K562 (cell line): ENCODE measurements at regions not wholly inside any gene's neighbourhood (a gene's known extent, or its start where the extent isn't known, plus 50 kb on each side); places are given as distances from the start of the nearest gene placed in this dataset.
A peak's percentile ranks its signal among the peaks of the same experiment; 100 is the strongest.

ENCODE experiments used
- ATAC-seq: fragments of 200-7000 bp; cut with Tn5 transposase; 3 replicates; pipeline ENCODE4 v1.9.1; 2020; ENCODE audit warnings: moderate library complexity
- BruUV-seq: library from RNA; stranded (reverse); fragments of 400-500 nt; replicated peaks from 2 replicates; lab custom pipeline; 2021; lab: Mats Ljungman, UMichigan
- CTCF ChIA-PET: fragments of 300-600 bp; formaldehyde crosslinking; extraction: SDS; loops from one replicate; lab custom pipeline; 2021; ENCODE audit warnings: low intra/inter-chr PET ratio; lab: Yijun Ruan, JAX
- POLR2A ChIA-PET: fragments of 300-600, 350-650 bp; sonication (Branson Sonifier 250); formaldehyde crosslinking; extraction: SDS; loops from one replicate; lab custom pipeline; 2021; ENCODE audit warnings: antibody characterized with exemption, inconsistent platforms; lab: Yijun Ruan, JAX
- DNase-seq, 4 experiments: peaks; one replicate each; pipeline versions ENCODE4 v3.0.0 to v3.0.0-alpha.2; 2011 to 2018; ENCODE audit warnings: low spot score in 3 of 4, mixed read lengths in 3 of 4; ENCODE audit errors: extremely low read depth in 1 of 4
- FAIRE-seq: peaks from 2 replicates; lab custom pipeline; 2011; peaks lifted over from hg19 to GRCh38; lab: Jason Lieb, UNC
- H2AFZ ChIP-seq: 2 replicates; pipeline ENCODE4 v1.6.0; 2011; ENCODE audit warnings: low read depth, low read length, control low read depth, inconsistent platforms
- H3K27ac ChIP-seq: fragments of 200-600 bp; 3 replicates; pipeline ENCODE4 v1.8.0; 2011; ENCODE audit warnings: low read depth, mild to moderate bottlenecking, control low read depth, inconsistent platforms, low read length, moderate library complexity, mixed read lengths; ENCODE audit errors: extremely low read depth
- H3K27me3 ChIP-seq, 2 experiments: fragments of 300-600 bp in 1 of 2; 2 replicates in 1 of 2; 3 replicates in 1 of 2; pipeline versions ENCODE4 v1.6.0 to v1.8.0; 2011; ENCODE audit warnings: inconsistent platforms in 2 of 2, low read length in 2 of 2, mild to moderate bottlenecking in 1 of 2, mixed read lengths in 1 of 2, moderate library complexity in 1 of 2; ENCODE audit not compliant: control insufficient read depth in 2 of 2, insufficient read depth in 2 of 2
- H3K36me3 ChIP-seq: fragments of 300-600 bp; 3 replicates; pipeline ENCODE4 v1.8.0; 2011; ENCODE audit warnings: mild to moderate bottlenecking, low read length, inconsistent platforms; ENCODE audit not compliant: control insufficient read depth, insufficient read depth
- H3K4me1 ChIP-seq, 2 experiments: fragments of 200-600 bp in 1 of 2; replicated peaks in 1 of 2; 2 replicates in 1 of 2; 3 replicates in 1 of 2; pipeline versions ENCODE4 v1.5.1 to v1.8.0; 2011; ENCODE audit warnings: inconsistent platforms in 2 of 2, low read length in 2 of 2, mild to moderate bottlenecking in 1 of 2, mixed read lengths in 1 of 2, moderate library complexity in 1 of 2; ENCODE audit not compliant: control insufficient read depth in 2 of 2, insufficient read depth in 2 of 2
- H3K4me2 ChIP-seq: 2 replicates; pipeline ENCODE4 v1.6.1; 2011; ENCODE audit warnings: low read length, control low read depth, inconsistent platforms, mixed read lengths; ENCODE audit not compliant: insufficient read depth
- H3K4me3 ChIP-seq: fragments of 200-600 bp; sonication (generic), shearing (Covaris generic); 2 replicates; pipeline ENCODE4 v1.5.1; 2016; ENCODE audit warnings: control low read depth, inconsistent platforms
- H3K79me2 ChIP-seq: fragments of 200-600 bp; 3 replicates; pipeline ENCODE4 v1.8.0; 2011; ENCODE audit warnings: low read length, inconsistent platforms; ENCODE audit not compliant: control insufficient read depth, insufficient read depth
- H3K9ac ChIP-seq, 2 experiments: 2 replicates each; pipeline versions ENCODE4 v1.6.0 to v1.6.1; 2011; ENCODE audit warnings: low read depth in 2 of 2, low read length in 2 of 2, control low read depth in 1 of 2, inconsistent platforms in 1 of 2, mild to moderate bottlenecking in 1 of 2, mixed read lengths in 1 of 2; ENCODE audit not compliant: insufficient read depth in 1 of 2
- H3K9me1 ChIP-seq: one replicate; pipeline ENCODE4 v1.6.0; 2011; ENCODE audit warnings: inconsistent platforms, mild to moderate bottlenecking, low read length, moderate library complexity; ENCODE audit not compliant: control insufficient read depth, insufficient read depth
- H3K9me3 ChIP-seq: replicated peaks from 2 replicates; pipeline ENCODE4 v1.5.1; 2011; ENCODE audit warnings: low read depth, low read length, inconsistent platforms; ENCODE audit not compliant: control insufficient read depth, insufficient read depth
- H4K20me1 ChIP-seq: replicated peaks from 2 replicates; pipeline ENCODE4 v1.6.1; 2011; ENCODE audit warnings: low read length, inconsistent platforms, mixed read lengths; ENCODE audit not compliant: control insufficient read depth, insufficient read depth
- BRCA1 ChIP-seq, 2 experiments: fragments of 450-650 bp in 1 of 2; sonication (generic) in 1 of 2; formaldehyde crosslinking in 1 of 2; IDR thresholded peaks; 2 replicates each; pipeline versions ENCODE4 v1.5.0 to v1.6.1; 2017 to 2020; ENCODE audit warnings: mild to moderate bottlenecking in 1 of 2, missing genetic modification reagents in 1 of 2
- MYC ChIP-seq, 2 experiments: fragments of 250-450 bp in 1 of 2; sonication (Bioruptor Pico) in 1 of 2; IDR thresholded peaks; 2 replicates each; pipeline versions ENCODE4 v1.5.1 to v1.6.1; 2012 to 2021; ENCODE audit warnings: low read depth in 2 of 2, borderline replicate concordance in 1 of 2, improper control_type of control experiment in 1 of 2, low read length in 1 of 2, mild to moderate bottlenecking in 1 of 2, moderate library complexity in 1 of 2
- RBM25 ChIP-seq: fragments of 200-400 bp; formaldehyde crosslinking; IDR thresholded peaks from 2 replicates; pipeline ENCODE4 v1.6.1; 2018; ENCODE audit warnings: low read length, low read depth, moderate library complexity; ENCODE audit not compliant: severe bottlenecking
- SLC30A9 ChIP-seq: fragments of 250-450 bp; sonication (Bioruptor Pico); IDR thresholded peaks from 2 replicates; pipeline ENCODE4 v1.8.0; 2022; ENCODE audit warnings: mild to moderate bottlenecking, moderate library complexity
- WGBS: fragments of 100-300 bp; shearing (Covaris generic); methylation state at CpG from one replicate; pipeline ENCODE4 v1.1.6; 2016; ENCODE audit warnings: low coverage, mixed read lengths; ENCODE audit not compliant: insufficient coverage; ENCODE audit errors: missing lambda C conversion rate; 5-methylcytosine and 5-hydroxymethylcytosine counted together
- in situ Hi-C: fragments of 300-500 bp; cut with MboI; formaldehyde crosslinking; loops from 4 replicates; pipeline ENCODE4 v1.15.0; 2018; ENCODE audit warnings: inconsistent platforms, mixed read lengths
- intact Hi-C: fragments of 100-400 bp; cut with micrococcal nuclease; formaldehyde crosslinking; loops from 2 replicates; pipeline ENCODE4 v1.14.2; 2022

GRCh38 chr10:78614267-78614666 lies 454.5 kb upstream of the ZMIZ1 start:
- Histone ChIP-seq H3K4me2 (no peak overlapping the region), H4K20me1 (no peaks in the 10 kb centered on the region), H3K4me1 (no peaks in the 10 kb centered on the region), H3K9ac (no peak overlapping the region), H2AFZ (no peak overlapping the region), H3K36me3 (no peaks in the 10 kb centered on the region), H3K27ac (no peak overlapping the region), H3K9me1 (no peaks in the 10 kb centered on the region), H3K79me2 (no peaks in the 10 kb centered on the region), H3K9me3 (no peaks in the 10 kb centered on the region), H3K4me3 (no peak overlapping the region), H3K27me3 (no peaks in the 10 kb centered on the region)
- CTCF ChIA-PET, result no interaction called here
- FAIRE-seq (no peak), DNase-seq (no peak), ATAC-seq (no peak)
- 0% methylated on average over 4 of the region's 4 CpGs for WGBS
- intact Hi-C loops, result no loop called here
- TF ChIP-seq SLC30A9 (CRISPR knock-in tag), result no peak
- TF ChIP-seq MYC (IDR thresholded peaks at IDR 0.05; ENCODE audit: low read depth, low read length), result no peak
- TF ChIP-seq MYC (CRISPR knock-in tag; IDR thresholded peaks at IDR 0.05; ENCODE audit: borderline replicate concordance, low read depth), result no peak
- in situ Hi-C loops, result no loop called here
- BruUV-seq, result no TSS peak
- POLR2A ChIA-PET, result interaction anchor here (1.9 kb wide), 1 partner anchor 13 kb away, joined by 6 read pairs; no protein-coding TSS in a partner anchor

- CTCF ChIA-PET, result no interaction called here
- in situ Hi-C loops, result no loop called here
- no TSS peak for BruUV-seq
- H3K36me3 ChIP-seq, result no peaks in the 10 kb centered on the region
- H4K20me1 ChIP-seq, result no peaks in the 10 kb centered on the region
- no peaks in the 10 kb centered on the region for H3K4me1 ChIP-seq
- no peak for TF ChIP-seq BRCA1 (IDR thresholded peaks at IDR 0.05)
- TF ChIP-seq BRCA1 (CRISPR knock-in tag; IDR thresholded peaks at IDR 0.05), result no peak
- TF ChIP-seq RBM25, result peak; percentile 62
- no peaks in the 10 kb centered on the region for H3K9me3 ChIP-seq
- H3K27me3 ChIP-seq, result no peaks in the 10 kb centered on the region
- POLR2A ChIA-PET, result interaction anchor here (1.9 kb wide), 1 partner anchor 12 kb away, joined by 6 read pairs; no protein-coding TSS in a partner anchor
- H3K4me2 ChIP-seq, result no peak overlapping the region
- FAIRE-seq (no peak), DNase-seq (no peak), ATAC-seq (no peak)
- no peak overlapping the region for H2AFZ ChIP-seq
- 0% methylated on average over 3 of the region's 3 CpGs for WGBS
- H3K9me1 ChIP-seq, result no peaks in the 10 kb centered on the region
- no peak overlapping the region for H3K4me3 ChIP-seq
- no peak overlapping the region for H3K27ac ChIP-seq
- H3K79me2 ChIP-seq, result no peaks in the 10 kb centered on the region
- intact Hi-C loops, result no loop called here
- H3K9ac ChIP-seq, result no peak overlapping the region
Observed at GRCh38 chr10:78614744-78615143, 454.0 kb upstream of the ZMIZ1 start.
